Keratinocyte (primary cell): ENCODE measurements at regions not wholly inside any gene's neighbourhood (a gene's known extent, or its start where the extent isn't known, plus 50 kb on each side); places are given as distances from the start of the nearest gene placed in this dataset.

Experiments
- CTCF ChIP-seq, 3 experiments: IDR thresholded peaks in 1 of 3; conservative IDR thresholded peaks in 1 of 3; optimal IDR thresholded peaks in 1 of 3; 2 replicates in 2 of 3; 3 replicates in 1 of 3; pipeline versions ENCODE3 to v1.5.1; 2011; ENCODE audit warnings: low read length in 3 of 3, mild to moderate bottlenecking in 3 of 3, moderate library complexity in 2 of 3, control low read depth in 1 of 3, inconsistent platforms in 1 of 3; ENCODE audit not compliant: insufficient read depth in 2 of 3; ENCODE audit errors: extremely low read depth in 1 of 3
- EZH2 ChIP-seq: IDR thresholded peaks from one replicate; pipeline ENCODE4 v1.6.1; 2012; ENCODE audit warnings: inconsistent platforms, mild to moderate bottlenecking, low read length, moderate library complexity

- TF ChIP-seq CTCF (optimal IDR thresholded peaks at IDR 0.05 in 1 of 3, IDR thresholded peaks at IDR 0.05 in 1 of 3, conservative IDR thresholded peaks at IDR 0.05 in 1 of 3; ENCODE audit: extremely low read depth in 1 of 3, insufficient read depth in 2 of 3, low read length in 3 of 3), result no peak
- no peak for TF ChIP-seq EZH2
These were observed 175.5 kb downstream of the RFPL4B start for GRCh38 chr6:112522587-112522986.
